Loucy (cell line): ENCODE measurements at regions not wholly inside any gene's neighbourhood (a gene's known extent, or its start where the extent isn't known, plus 50 kb on each side); places are given as distances from the start of the nearest gene placed in this dataset.
A peak's percentile ranks its signal among the peaks of the same experiment; 100 is the strongest.

Source experiments
- H2AFZ ChIP-seq: fragments of 200-600 bp; sonication (generic); 2 replicates; pipeline ENCODE4 v1.6.0; 2016; ENCODE audit warnings: antibody characterized with exemption, mild to moderate bottlenecking, low read length, moderate library complexity
- H3F3A ChIP-seq: fragments of 200-600 bp; 2 replicates; pipeline ENCODE4 v1.6.0; 2016; ENCODE audit warnings: antibody characterized with exemption, low read depth, mild to moderate bottlenecking
- H3K27me3 ChIP-seq: fragments of 200-600 bp; sonication (generic); 2 replicates; pipeline ENCODE4 v1.6.1; 2014; ENCODE audit warnings: low read length, mild to moderate bottlenecking; ENCODE audit not compliant: insufficient read depth, poor library complexity, severe bottlenecking
- H3K36me3 ChIP-seq: fragments of 200-600 bp; sonication (generic); 2 replicates; pipeline ENCODE4 v1.6.1; 2016; ENCODE audit warnings: low read length; ENCODE audit not compliant: insufficient read depth
- H3K4me1 ChIP-seq: fragments of 200-600 bp; sonication (generic); 2 replicates; pipeline ENCODE4 v1.5.1; 2014; ENCODE audit warnings: low read length, mild to moderate bottlenecking; ENCODE audit not compliant: insufficient read depth, poor library complexity, severe bottlenecking
- H3K4me2 ChIP-seq: fragments of 200-600 bp; sonication (generic); 2 replicates; pipeline ENCODE4 v1.6.0; 2014; ENCODE audit warnings: antibody characterized with exemption, low read length, low read depth, mild to moderate bottlenecking; ENCODE audit not compliant: poor library complexity, severe bottlenecking
- H3K4me3 ChIP-seq: fragments of 200-600 bp; sonication (generic); 2 replicates; pipeline ENCODE4 v1.5.1; 2014; ENCODE audit warnings: low read length, mild to moderate bottlenecking, mixed read lengths; ENCODE audit not compliant: poor library complexity, severe bottlenecking
- H3K79me2 ChIP-seq: fragments of 200-600 bp; sonication (generic); 2 replicates; pipeline ENCODE4 v1.6.1; 2014; ENCODE audit warnings: low read length; ENCODE audit not compliant: insufficient read depth
- H3K9ac ChIP-seq: fragments of 200-600 bp; sonication (generic); 2 replicates; pipeline ENCODE4 v1.6.0; 2014; ENCODE audit warnings: mild to moderate bottlenecking, low read depth, low read length, moderate library complexity; ENCODE audit not compliant: poor library complexity, severe bottlenecking
- H3K9me2 ChIP-seq: fragments of 200-600 bp; sonication (generic); replicated peaks from 2 replicates; pipeline ENCODE4 v1.6.1; 2016; ENCODE audit warnings: low read depth, low read length, mixed read lengths
- H3K9me3 ChIP-seq: fragments of 200-600 bp; sonication (generic); 2 replicates; pipeline ENCODE4 v1.6.1; 2014; ENCODE audit warnings: mild to moderate bottlenecking, antibody characterized with exemption, low read length, low read depth; ENCODE audit not compliant: insufficient read depth
- H4K20me1 ChIP-seq: fragments of 200-600 bp; sonication (generic); 2 replicates; pipeline ENCODE4 v1.6.0; 2014; ENCODE audit warnings: antibody characterized with exemption, low read length, mild to moderate bottlenecking; ENCODE audit not compliant: insufficient read depth, poor library complexity, severe bottlenecking
- CTCF ChIP-seq: fragments of 200-600 bp; sonication (generic); conservative IDR thresholded peaks from 2 replicates; pipeline ENCODE4 v1.5.1; 2014; ENCODE audit warnings: mild to moderate bottlenecking, antibody characterized with exemption, low read length
- EZH2phosphoT487 ChIP-seq: fragments of 200-600 bp; IDR thresholded peaks from 2 replicates; pipeline ENCODE4 v1.6.1; 2018; ENCODE audit warnings: antibody characterized with exemption, mild to moderate bottlenecking, moderate library complexity, borderline replicate concordance

DNA sequence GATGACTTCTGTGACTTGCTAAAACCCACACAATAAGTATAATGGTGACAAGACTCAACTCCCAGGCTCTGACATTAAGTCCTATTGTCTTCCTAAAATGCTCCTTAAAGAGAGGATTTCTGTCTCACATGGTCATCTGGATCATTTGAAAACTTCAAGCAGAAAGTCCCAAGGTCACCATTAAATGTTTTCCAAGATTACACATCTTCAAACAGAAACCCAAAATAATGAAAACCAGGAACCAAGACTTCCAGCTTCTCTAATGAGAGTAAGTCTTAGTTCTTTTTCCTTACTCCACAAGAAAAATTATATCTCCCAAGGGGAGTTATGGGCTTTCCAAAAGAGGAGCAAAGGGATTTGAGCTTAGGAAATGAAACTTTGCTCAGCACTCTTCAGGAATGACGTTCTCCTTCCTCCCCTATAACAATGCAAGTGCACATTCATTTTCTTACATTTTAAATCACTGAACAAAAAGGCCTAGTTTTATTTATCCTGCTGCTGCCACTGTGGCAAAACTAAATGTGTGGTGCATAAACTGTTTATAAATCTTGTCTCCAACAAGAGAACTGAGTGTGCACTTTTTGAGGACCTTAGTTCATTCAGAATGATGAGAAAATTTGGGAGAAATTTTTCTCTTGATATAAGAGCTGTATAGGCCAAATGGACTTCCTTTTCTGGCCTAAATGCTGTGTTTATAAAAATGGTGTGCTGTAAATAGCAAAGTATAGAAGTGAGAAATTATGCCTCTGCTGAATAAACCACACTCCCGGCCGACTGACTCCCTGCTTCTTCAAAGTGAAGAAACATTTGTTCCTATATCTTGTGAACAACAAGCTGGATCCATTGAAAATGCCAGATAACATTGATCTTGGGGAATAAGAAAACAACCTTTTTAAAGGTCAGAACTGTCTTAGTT, 148.4 kb upstream of the PLEKHG7 start:
- Histone ChIP-seq H3K9me3 (no peaks in the 10 kb centered on the region), H3K9ac (no peak overlapping the region), H3K9me2 (no peaks in the 10 kb centered on the region), H4K20me1 (no peaks in the 10 kb centered on the region), H3K79me2 (no peaks in the 10 kb centered on the region), H3K4me3 (no peak overlapping the region), H3K27me3 (no peaks in the 10 kb centered on the region), H3K4me1 (peaks cover 39% of the 10 kb centered on the region), H3K36me3 (no peaks in the 10 kb centered on the region), H3F3A (no peaks in the 10 kb centered on the region), H3K4me2 (no peak overlapping the region), H2AFZ (peak overlapping the region; percentile 38; the same call in 1 of the 2 replicates)
- no peak for TF ChIP-seq EZH2phosphoT487
- no peak for TF ChIP-seq CTCF

DNA sequence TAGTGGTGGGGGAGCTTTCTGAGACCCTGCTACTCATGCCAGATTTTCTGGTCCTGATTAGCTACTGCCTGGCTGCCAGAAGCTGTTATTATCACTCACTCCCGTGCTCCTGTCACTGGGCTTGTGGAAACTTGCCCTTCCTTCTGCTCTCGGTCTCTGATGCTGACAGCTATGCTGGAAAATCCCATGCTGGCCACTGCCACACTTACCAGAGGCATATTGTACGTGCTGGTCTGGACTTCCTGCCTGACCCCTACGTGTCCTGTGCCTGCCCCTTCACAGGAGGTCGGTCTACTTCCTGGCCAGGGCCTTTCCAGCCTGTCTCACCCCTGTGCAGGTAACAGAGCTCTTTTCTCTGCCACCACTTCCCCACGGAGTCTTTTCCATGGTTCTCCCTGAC, 149.4 kb upstream of the PLEKHG7 start:
- TF ChIP-seq EZH2phosphoT487 (no peak), CTCF (no peak)
- no peak overlapping the region for H3K4me2 ChIP-seq
- H3K4me1 ChIP-seq: peaks cover 39% of the 10 kb centered on the region
- H3K9me3 ChIP-seq: no peaks in the 10 kb centered on the region
- H3K9ac ChIP-seq: no peak overlapping the region
- no peaks in the 10 kb centered on the region for H3F3A ChIP-seq
- H3K4me3 ChIP-seq: no peak overlapping the region
- no peaks in the 10 kb centered on the region for H3K36me3 ChIP-seq
- no peak overlapping the region for H2AFZ ChIP-seq
- no peaks in the 10 kb centered on the region for H4K20me1 ChIP-seq
- H3K79me2 ChIP-seq: no peaks in the 10 kb centered on the region
- no peaks in the 10 kb centered on the region for H3K27me3 ChIP-seq
- no peaks in the 10 kb centered on the region for H3K9me2 ChIP-seq

- no peak overlapping the region for H3K4me2 ChIP-seq
- H3K79me2 ChIP-seq: no peaks in the 10 kb centered on the region
- TF ChIP-seq CTCF (no peak), EZH2phosphoT487 (no peak)
- H4K20me1 ChIP-seq: no peaks in the 10 kb centered on the region
- no peaks in the 10 kb centered on the region for H3F3A ChIP-seq
- H3K36me3 ChIP-seq: no peaks in the 10 kb centered on the region
- H2AFZ ChIP-seq: peak overlapping the region; percentile 69; the same call in 1 of the 2 replicates
- H3K27me3 ChIP-seq: no peaks in the 10 kb centered on the region
- no peaks in the 10 kb centered on the region for H3K9me2 ChIP-seq
- no peak overlapping the region for H3K4me3 ChIP-seq
- H3K9ac ChIP-seq: no peak overlapping the region
- no peaks in the 10 kb centered on the region for H3K9me3 ChIP-seq
- peaks cover 39% of the 10 kb centered on the region for H3K4me1 ChIP-seq
Measured at GRCh38 chr12:92552412-92553108, 150.2 kb upstream of the PLEKHG7 start.
